Anterior cingulate cortex (tissue), 58 donors: ENCODE measurements at regions not wholly inside any gene's neighbourhood (a gene's known extent, or its start where the extent isn't known, plus 50 kb on each side); places are given as distances from the start of the nearest gene placed in this dataset.
"Not testable (repeated sequence)": the region's sequence is repeated elsewhere in the genome, so short reads cannot be mapped to it uniquely, and the experiment has no call there.

Experiments
- DNase-seq, 58 donors: peaks; one replicate each; lab custom pipeline; 2025; lab: John Stamatoyannopoulos, UW

DNA sequence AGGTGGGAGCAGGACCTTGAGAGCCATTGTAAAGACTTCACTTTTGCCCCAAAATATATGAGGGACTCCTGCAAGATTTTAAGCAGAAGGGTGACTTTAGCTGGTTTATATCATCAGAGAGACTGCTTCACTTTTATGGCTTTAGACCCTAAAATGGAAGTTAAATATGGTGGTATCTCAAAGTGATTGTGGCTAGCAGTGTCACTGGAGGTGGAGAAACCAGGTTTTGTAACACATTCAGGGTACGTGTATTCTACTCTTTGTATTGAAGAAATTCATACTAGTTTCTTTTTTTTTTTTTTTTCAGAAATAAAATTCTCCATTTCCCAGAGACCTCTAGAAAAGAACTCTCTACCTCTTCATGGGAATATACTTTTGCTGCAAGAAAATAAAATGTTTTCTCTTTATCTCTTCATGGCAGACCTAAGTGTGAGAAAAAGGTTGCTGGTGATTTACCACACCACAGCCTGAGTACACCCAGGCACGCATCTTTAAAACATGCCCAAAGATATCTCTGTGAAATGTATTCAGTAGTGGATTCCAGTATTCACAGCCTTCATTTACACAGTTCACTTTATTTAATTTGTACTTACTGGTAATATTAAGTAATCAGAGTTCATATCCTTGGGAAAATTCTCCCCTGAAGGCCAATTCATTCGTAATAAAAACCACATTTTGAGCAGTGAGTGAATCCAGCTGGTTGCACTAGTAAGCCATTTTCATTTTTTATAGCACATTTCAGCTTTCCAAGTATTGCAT lies 74.3 kb upstream of the GUCY1A1 start:
- no peak for DNase-seq

DNA sequence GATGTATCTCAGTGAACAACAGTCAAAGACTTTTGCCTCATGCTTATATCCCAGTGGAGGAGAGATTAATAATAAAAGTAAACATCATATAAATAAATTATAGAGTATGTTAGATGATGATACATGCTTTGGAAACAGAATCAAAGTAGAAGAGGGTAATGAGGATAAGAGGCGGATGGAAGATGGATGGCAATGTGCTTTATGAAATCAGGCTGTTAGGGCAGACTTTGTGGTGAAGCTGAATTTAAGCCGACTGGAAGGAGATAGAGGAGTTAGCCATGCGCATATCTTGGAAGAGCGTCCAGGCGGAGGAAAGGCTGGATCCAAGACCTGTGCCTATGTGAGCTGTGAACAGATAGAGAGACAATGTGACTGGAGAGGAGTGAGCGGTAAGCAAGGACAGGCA lies 74.9 kb upstream of the GUCY1A1 start:
- no peak for DNase-seq

DNA sequence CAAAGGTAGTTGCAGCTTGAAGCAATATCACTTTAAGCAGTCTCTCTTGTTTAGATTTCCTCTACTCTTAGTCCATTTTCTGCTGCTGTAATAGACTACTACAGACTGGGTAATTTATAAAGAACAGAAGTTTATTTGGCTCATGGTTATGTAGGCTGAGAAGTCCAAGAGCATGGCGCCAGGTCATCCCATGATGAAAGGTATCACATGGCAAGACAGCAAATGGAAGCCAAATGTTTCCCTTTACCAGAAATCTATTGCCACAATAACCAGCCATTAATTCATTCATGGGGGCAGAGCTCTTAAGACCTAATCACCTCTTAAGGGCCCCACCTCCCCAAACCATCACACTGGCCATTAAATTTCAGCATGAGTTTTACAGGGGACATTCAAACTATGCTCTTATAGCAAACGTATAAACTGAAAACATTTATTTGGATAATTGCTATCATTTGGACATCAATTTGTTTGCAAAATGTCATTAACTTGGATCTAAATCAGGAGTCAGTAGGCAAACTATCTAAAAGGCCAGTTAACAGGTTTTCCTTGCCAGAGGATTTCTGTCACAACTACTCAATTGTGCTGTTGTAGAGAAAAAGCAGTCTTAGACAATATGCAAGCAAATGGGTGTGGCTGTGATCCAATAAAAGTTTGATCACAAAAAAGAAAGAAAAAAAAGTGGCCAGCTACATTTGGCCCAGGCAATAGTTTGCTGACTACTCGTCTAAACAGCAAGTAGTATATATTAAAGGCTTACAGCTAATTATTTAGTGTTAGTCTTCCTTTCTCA lies 75.7 kb upstream of the GUCY1A1 start:
- no peak for DNase-seq

DNA sequence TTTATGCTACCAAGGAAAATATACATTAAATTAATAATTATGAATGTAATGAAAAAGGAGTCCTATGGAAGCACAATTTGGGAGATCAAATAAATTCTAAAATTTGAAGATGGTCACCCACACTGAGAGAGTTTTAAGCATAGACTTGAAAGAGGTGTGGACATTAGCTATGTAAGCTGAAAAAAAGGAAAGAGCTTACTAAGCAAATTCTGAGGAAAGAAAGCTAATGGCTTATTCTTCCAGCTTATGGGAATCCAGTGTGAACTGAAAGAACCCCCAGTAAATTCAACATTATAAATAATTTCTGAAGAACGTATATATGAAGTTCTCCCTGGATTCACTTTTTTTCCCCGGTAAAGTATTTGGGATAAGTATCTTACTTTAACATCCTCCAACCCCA lies 78.2 kb upstream of the GUCY1A1 start:
- no peak for DNase-seq

DNA sequence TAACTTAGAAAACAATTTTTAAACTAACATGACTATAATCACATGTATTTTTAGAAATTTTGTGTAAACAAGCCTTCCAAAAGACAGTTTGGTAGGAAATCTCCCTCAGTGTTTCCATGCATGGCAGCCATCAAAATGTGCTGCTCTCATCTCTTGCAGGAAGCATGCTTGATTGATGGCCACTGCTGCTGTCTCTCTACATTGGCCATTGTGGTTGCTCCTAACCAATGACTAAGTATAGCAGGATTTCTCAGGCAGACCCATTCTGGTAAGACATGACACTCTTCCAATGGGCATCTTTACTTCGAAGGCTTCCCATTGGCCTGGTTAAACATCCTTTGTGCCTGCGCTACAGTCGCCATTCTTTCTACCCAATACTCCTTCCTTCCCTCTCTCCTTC lies 78.9 kb upstream of the GUCY1A1 start:
- DNase-seq, result no peak

DNA sequence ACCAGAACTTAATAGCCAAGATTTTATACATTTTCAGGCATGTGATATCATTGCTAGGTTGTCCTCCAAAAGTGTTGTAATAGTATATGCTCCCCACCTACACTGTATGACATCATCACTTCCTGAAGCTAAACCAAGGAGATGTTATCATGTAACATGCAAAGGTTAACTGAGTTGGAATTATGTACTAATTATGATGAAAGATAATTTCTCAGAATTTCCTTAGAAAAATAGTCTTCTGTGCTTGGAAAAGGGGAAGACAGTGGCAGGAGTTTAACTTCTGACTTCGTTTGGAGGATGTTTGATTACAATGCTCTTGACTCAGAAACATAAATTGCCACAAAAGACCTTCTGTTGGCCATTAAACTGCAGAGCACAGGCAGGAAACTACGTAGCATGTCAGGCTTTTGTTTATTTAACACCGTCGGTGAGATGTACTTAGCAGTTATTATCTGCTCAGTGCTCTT lies 83.6 kb upstream of the GUCY1A1 start:
- no peak for DNase-seq

DNA sequence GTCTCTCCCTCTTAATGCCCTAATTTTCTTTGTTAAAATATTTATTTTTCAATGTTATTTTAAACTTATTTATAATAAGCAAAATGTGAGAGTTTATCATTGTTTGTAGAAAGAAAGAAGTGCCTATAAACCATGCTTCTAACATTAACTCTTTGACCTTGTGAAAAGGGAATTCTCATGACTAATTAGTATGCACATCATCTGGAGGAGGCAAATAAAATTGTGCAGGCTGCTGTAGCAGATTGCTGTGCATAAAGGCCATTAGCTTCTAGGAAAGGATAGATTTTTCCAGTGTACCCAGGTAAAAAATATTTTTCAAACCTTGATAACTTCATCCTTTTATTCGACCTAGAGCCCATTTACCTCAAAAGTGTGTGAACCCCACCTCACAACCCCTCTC lies 84.6 kb upstream of the GUCY1A1 start:
- no peak for DNase-seq

DNA sequence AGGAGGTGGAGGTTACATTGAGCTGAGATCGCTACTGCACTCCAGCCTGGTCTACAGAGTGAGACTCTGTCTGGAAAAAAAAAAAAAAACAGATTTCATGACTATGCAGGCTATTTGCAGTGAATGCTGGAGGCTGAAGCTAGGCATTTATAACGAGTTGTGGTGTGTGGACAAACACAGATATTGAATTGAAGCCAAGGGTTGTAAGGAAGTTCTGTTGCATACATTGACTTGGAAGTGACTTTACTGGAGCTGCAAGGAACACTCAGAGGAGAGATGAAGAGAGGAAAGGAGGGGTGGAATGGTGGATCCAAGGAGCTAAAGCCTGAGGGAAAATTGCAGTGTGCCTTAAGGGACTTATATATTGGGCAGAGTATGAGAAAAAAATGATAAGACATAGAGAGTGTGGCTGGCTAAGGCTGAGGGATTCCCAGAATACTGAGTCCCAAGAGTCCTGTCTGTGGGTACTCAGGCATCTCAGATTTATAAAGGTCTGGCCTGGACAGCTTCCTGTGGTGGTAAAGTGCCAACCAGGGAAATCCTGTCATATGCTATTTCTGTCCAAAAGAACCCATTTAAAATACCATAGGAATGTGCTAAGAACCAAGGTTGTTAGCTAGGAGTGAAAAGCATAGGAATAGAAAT lies 87.8 kb upstream of the GUCY1A1 start:
- no peak for DNase-seq

DNA sequence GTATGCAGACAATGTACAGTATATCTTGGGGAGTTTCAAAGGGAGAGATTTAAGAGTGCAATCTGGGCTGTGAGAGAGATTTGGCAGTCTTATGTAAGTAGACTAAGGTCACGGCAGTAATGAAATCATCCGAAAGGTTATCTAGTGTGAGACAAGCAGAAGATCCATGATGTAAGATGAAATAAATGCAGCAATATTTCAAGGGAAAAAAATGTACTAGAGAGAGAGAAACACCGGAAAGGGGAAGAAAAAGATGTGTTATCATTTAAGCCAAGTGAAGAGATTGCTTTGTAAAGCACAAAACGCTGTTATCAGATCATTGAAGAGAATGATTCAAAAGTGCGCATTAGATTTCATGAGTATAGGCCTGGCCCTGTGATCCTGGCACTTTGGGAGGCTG lies 88.4 kb upstream of the GUCY1A1 start:
- no peak for DNase-seq

DNA sequence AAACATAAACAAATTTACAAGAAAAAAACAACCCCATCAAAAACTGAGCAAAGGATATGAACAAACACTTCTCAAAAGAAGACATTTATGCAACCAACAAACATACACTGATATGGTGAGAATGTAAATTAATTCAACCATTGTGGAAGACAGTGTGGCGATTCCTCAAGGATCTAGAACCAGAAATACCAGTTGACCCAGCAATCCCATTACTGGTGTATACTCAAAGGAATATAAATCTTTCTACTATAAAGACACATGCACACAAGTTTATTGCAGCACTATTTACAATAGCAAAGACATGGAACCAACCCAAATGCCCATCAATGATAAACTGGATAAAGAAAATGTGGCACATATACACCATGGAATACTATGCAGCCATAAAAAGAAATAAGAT lies 92.3 kb upstream of the GUCY1A1 start:
- DNase-seq, result not testable (repeated sequence)

DNA sequence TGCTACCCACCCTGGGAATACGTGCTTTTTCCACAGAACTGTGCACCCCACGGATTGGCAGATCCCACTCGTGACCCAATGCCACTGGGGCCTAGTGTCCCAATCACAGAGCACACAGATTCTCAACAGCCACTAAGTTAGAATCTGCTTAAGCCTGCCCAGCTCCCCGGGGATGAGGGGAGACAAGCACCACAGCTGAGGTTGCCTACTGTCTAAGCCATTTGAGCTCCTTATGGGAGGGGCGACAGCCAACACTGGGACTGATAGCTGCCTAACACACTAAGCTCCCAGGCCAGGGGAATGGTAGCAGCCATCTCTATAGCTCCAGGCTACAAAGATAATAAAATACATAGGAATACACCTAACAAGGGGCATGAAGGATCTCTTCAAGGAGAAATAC lies 93.5 kb upstream of the GUCY1A1 start:
- DNase-seq, result no peak

DNA sequence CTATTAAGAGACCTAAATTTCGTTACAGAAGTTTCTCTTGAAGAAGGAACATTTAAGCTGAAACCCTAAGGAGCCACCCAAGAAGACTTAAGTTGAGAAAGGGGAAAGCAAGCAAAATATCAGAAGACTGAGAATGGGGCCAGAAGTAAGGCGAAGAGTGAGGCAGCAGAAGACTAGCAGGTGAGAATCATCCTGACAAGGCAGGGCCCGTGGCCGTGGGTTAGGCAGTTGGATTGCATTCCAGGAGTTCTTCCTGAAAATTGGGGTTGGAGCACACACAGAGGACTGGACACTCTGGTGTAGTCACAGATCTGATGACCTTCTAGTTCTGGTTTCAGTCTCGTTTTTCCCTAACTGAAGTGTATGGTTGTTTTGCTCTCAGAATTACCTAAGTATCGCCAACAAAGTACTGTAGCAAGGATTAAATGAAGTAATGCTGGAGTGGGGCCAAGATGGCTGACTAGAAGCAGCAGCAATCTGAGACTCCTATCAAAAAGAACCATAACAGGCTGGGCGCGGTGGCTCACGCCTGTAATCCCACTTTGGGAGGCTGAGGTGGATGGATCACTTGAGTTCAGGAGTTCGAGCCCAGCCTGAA lies 94.4 kb upstream of the GUCY1A1 start:
- no peak for DNase-seq

DNA sequence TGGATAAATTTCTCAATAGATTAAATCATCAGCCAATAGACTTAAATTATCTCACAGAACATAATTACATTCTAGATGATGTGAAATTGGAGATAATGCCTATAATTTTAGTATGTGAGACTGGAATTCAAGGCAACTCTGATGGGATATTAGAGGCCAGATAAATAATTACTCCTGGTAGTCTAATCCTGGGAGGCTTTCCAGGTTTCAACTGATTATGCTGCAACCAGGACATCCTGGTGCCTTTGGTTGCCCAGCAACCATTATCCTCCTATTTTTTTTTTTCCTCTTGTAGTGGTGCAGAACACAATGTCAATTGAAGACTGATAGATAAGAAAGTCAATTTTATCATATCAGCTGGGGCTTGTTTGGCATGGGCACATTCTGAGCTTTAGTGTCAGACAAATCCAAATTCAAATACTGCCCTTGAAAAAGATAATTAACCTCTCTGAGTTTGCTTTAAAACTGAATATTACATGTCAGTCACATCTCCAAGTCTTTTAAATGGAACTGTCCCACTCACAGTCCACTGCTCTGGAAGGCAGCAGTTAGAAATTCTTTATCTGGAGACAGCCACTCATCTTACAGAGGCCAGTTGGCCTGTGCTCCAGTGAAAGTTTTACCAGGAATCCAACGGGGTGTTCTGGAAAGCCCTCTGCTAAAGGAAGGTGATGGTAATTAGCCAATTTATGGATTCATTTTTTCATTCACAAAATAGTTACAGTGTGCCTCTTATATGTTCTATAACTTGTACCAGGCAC lies 95.3 kb upstream of the GUCY1A1 start:
- DNase-seq, result no peak

DNA sequence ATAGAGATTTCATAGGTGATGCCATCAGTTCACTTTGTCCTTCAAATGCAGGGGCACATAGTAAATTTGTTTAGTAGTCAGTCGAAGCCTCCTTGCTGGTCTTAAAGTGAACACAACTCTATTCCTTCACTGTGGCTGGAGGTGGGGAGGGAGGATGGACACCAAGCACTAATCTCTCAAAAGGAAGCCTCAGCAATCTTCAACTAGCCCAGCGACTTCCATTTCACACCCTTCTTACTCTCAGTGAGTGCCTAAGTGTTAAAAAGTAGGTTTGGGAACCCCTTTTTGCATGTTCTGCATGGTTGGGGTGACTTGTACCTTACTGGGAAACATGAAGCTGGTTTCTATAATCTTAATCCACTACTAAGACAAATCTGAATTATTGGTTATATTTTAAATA lies 96.0 kb upstream of the GUCY1A1 start:
- no peak for DNase-seq

DNA sequence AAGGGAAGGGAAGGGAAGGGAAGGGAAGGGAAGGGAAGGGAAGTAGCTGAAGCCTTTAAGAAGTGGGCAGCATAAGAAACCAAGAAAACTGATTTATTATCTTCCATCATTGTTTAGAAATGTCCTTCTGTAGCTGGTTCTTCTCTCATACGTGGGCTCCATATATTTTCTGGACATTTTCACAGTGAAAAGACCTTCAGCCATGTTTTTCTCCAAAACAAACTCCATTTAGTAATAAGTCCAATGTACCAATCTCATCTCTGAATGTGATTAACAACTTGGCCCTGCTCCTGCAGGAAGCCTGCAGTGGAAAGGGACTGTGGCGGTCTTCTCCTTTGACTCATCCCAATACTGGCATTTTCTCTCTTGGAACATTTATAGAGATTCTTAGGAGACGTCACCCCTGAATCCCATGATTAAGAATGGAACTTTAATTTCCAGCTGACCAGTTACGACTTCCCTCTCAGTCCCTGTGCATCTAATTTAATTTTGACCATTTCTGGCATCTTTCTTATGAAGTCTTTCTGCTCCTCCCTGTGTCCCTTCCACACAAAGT lies 96.6 kb upstream of the GUCY1A1 start:
- DNase-seq, result no peak

DNA sequence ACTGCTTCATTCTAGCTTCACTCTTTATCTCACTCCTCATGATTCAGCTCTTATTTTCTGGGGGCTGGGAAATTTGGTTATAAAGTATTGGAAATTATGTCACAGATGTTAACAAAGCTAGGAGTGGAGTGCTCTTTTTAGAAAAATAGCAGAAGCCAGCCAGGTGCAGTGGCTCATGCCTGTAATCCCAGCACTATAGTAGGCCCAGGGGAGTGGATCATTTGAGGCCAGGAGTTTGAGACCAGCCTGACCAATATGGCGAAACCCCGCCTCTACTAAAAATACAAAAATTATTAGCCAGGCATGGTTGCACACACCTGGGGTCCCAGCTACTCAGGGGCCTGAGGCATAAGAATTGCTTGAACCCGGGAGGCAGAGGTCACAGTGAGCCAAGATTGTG lies 97.2 kb upstream of the GUCY1A1 start:
- no peak for DNase-seq

DNA sequence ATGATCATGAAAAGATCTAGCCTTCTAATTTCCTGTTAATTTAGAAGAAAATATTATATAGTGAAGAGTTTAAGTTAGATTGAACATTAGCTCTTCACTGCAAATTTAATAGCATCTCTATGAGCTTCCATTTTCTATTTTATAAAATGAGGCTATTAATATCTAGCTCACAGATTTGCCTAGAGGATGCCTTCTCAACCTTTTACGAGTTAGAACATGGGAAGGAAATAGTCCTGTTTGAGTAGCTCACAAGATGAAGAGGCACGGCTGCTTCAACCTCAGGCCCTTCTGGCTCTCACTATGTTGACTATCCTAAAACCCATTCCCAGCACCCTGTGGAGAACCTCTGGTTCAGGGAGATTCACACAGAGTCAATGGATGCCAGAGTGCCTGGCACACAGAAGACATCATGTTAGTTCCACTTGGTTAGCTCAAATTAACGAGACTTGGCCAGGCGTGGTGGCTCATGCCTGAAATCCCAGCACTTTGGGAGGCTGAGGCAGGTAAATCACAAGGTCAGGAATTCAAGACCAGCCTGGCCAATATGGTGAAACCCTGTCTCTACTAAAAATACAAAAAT lies 97.9 kb upstream of the GUCY1A1 start:
- peak in 8 of 58 donors; percentile 6 to 28 (median 19) for DNase-seq

DNA sequence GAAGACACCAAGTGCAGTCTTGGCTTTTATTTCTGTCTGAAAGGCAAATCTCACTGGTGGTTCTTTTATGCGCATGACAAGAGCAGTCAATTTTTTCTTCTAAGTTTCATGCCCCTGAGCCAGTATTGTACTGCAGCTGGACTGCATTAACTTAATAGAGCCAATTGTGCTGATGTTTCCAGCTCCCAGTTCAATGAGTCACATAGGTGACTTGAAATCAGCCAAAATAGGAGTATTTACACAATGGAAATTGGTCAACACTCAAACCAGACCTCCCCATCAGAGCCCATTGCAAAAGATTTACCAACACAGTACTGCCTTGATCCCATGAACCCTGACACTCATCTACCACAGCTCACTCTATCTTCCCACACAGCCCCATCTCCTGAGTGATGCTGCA lies 100.3 kb upstream of the GUCY1A1 start:
- no peak for DNase-seq

DNA sequence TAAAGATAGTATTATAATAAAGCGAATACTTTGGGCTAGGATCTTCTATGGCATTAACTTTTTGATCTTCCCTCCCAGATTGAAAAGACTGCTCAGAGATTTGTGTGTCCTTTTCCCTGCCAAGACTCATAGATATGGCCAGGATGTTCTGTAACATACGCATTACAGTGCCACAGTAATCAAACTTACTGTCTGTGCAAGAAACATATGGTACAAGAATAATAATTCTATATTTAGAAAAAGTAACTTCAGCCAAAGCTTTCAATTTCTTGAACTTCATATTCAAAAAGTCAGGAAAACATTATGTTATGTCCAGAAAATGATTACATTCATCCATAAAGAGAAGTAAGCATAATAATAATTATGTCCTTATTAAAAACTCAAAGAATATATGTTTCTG lies 100.9 kb upstream of the GUCY1A1 start:
- DNase-seq, result no peak

DNA sequence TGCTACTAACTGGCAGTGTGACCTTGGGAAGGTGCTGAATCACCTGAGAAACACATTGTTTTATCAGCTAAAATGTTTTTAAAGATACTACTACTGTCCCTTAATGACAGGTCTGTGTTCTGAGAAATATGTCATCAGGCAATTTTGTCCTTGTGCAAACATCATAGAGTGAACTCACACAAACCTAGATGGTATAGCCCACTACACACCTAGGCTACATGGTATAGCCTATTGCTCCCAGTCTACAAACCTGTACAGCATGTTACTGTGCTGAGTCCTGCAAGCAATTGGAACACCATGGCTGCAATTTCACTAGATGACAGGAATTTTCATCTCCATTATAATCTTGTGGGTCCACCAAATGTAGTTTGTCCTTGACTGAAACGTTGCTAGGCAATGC lies 101.3 kb upstream of the GUCY1A1 start:
- no peak for DNase-seq
